ENCODE measurements at regions not wholly inside any gene's neighbourhood (a gene's known extent, or its start where the extent isn't known, plus 50 kb on each side); places are given as distances from the start of the nearest gene placed in this dataset.

DNA sequence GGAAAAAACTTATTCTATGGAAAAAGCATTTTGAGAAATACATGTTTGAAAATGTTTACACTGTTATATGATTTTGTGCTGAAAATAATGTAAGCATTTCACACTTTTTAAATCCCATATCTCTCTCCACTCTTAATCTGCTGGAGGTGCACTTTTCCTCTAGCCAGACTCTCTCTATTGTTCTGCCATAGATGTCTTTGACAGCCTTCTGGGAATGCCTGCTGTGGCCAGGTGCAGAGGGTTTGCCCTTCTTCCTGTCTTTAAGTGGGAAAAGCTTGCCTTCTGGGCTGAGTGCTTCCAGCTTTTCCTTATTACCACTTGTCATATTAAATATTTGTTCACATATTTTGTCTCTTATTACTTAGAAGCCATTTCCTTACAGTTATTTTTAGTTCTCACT lies 60.1 kb upstream of the PPM1H start:
- no peak for DNase-seq (ENCODE audit: low read depth)

DNA sequence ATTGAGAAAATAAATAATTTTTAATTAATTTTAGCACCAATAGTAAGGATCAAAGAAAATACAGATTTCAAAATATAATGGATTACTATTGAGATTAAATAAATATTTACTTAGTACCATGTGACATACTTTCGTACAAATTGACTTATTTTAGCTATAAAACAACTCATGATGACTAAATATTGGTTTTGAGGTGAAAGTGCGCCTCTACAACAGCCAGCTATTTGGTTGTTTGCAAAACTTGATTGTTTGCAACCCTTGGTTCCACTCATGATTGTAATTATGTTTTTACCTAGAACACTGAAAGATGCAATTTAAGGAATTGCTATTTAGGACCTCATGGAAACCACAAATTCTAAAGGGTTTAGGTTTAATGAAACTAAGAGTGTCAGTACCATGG lies 51.9 kb upstream of the PPM1H start:
- no peak for DNase-seq (ENCODE audit: low read depth)
